ENCODE measurements at regions not wholly inside any gene's neighbourhood (a gene's known extent, or its start where the extent isn't known, plus 50 kb on each side); places are given as distances from the start of the nearest gene placed in this dataset.

- DNase-seq (ENCODE audit: low read depth in 2 of 3, low spot score in 2 of 3) = no peak
These were observed 431.6 kb downstream of the PTPRU start for GRCh38 chr1:29667951-29668350.

- no peak for DNase-seq (ENCODE audit: low read depth in 2 of 3, low spot score in 2 of 3)
These were observed 428.4 kb downstream of the PTPRU start for GRCh38 chr1:29664711-29665110.

GRCh38 chr1:29658688-29659087 lies 422.4 kb downstream of the PTPRU start:
- DNase-seq (ENCODE audit: low read depth in 2 of 3, low spot score in 2 of 3) = no peak

GRCh38 chr1:29657816-29658215 lies 421.5 kb downstream of the PTPRU start:
- DNase-seq (ENCODE audit: low read depth in 2 of 3, low spot score in 2 of 3) = no peak

GRCh38 chr1:29655945-29656850 lies 419.9 kb downstream of the PTPRU start:
- no peak for DNase-seq (ENCODE audit: low read depth in 2 of 3, low spot score in 2 of 3)

- no peak for DNase-seq (ENCODE audit: low read depth in 2 of 3, low spot score in 2 of 3)
These were observed 418.8 kb downstream of the PTPRU start for GRCh38 chr1:29655145-29655544.

- no peak for DNase-seq (ENCODE audit: low read depth in 2 of 3, low spot score in 2 of 3)
These were observed 417.6 kb downstream of the PTPRU start for GRCh38 chr1:29653886-29654450.

- no peak for DNase-seq (ENCODE audit: low read depth in 2 of 3, low spot score in 2 of 3)
These were observed 416.9 kb downstream of the PTPRU start for GRCh38 chr1:29653034-29653810.

GRCh38 chr1:29651684-29652665 lies 415.7 kb downstream of the PTPRU start:
- DNase-seq (ENCODE audit: low read depth in 2 of 3, low spot score in 2 of 3) = no peak

GRCh38 chr1:29651246-29651645 lies 414.9 kb downstream of the PTPRU start:
- DNase-seq (ENCODE audit: low read depth in 2 of 3, low spot score in 2 of 3) = no peak

GRCh38 chr1:29650476-29650875 lies 414.2 kb downstream of the PTPRU start:
- no peak for DNase-seq (ENCODE audit: low read depth in 2 of 3, low spot score in 2 of 3)

- no peak for DNase-seq (ENCODE audit: low read depth in 2 of 3, low spot score in 2 of 3)
These were observed 413.7 kb downstream of the PTPRU start for GRCh38 chr1:29650041-29650400.

GRCh38 chr1:29649189-29650040 lies 413.1 kb downstream of the PTPRU start:
- DNase-seq (ENCODE audit: low read depth in 2 of 3, low spot score in 2 of 3) = no peak

GRCh38 chr1:29648798-29649188 lies 412.5 kb downstream of the PTPRU start:
- DNase-seq (ENCODE audit: low read depth in 2 of 3, low spot score in 2 of 3) = no peak

GRCh38 chr1:29648026-29648425 lies 411.7 kb downstream of the PTPRU start:
- no peak for DNase-seq (ENCODE audit: low read depth in 2 of 3, low spot score in 2 of 3)

- DNase-seq (ENCODE audit: low read depth in 2 of 3, low spot score in 2 of 3) = no peak
These were observed 411.3 kb downstream of the PTPRU start for GRCh38 chr1:29647581-29647980.

- no peak for DNase-seq (ENCODE audit: low read depth in 2 of 3, low spot score in 2 of 3)
These were observed 409.9 kb downstream of the PTPRU start for GRCh38 chr1:29646161-29646775.

- no peak for DNase-seq (ENCODE audit: low read depth in 2 of 3, low spot score in 2 of 3)
These were observed 409.3 kb downstream of the PTPRU start for GRCh38 chr1:29645586-29645985.

- no peak for DNase-seq (ENCODE audit: low read depth in 2 of 3, low spot score in 2 of 3)
These were observed 408.5 kb downstream of the PTPRU start for GRCh38 chr1:29644812-29645211.
